PC-9 (cell line): ENCODE measurements at regions not wholly inside any gene's neighbourhood (a gene's known extent, or its start where the extent isn't known, plus 50 kb on each side); places are given as distances from the start of the nearest gene placed in this dataset.

Experiments used
- EZH2 ChIP-seq: fragments of 200-600 bp; sonication (generic); IDR thresholded peaks from 2 replicates; pipeline ENCODE4 v1.8.0; 2017; ENCODE audit warnings: antibody characterized with exemption, low read depth
- TF ChIP-seq, protein P1 (sequence below): fragments of 200-600 bp; sonication (generic); conservative IDR thresholded peaks from 2 replicates; pipeline ENCODE4 v1.6.1; 2017; ENCODE audit warnings: mixed run types, antibody characterized with exemption, mild to moderate bottlenecking, moderate library complexity

DNA sequence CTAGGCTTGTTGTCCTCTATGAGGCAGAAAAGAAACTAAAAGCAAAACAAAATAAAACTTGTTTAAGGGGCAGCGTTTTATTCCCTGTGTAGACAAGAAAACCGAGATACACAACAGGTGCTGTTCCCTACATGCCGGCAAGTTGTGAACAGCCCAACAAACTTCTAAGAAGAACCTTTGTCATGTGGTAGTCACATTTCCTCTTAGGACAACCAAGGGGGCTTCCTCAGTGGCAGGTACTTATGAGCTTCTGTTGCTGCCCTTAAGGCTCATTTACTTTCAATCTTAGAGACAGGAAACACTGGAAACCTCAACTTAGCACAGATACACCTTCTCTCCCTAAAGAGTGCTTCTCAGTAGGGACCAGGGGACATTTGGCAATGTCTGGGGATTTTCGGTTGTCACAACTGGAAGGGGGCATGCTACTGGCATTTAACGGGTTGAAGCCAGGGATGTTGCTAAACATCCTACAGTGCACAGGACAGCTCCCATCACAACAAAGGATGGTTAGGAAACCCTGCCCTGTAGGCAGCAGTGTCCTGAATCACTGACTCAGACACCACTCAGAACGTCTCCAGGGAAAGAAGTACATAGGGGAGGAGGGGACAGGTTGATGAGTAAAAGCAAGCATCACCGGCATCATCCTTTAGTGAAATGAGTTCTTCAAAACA is 111.0 kb downstream of the ASB9 start:
- no peak for TF ChIP-seq EZH2
- TF ChIP-seq, protein P1, sequence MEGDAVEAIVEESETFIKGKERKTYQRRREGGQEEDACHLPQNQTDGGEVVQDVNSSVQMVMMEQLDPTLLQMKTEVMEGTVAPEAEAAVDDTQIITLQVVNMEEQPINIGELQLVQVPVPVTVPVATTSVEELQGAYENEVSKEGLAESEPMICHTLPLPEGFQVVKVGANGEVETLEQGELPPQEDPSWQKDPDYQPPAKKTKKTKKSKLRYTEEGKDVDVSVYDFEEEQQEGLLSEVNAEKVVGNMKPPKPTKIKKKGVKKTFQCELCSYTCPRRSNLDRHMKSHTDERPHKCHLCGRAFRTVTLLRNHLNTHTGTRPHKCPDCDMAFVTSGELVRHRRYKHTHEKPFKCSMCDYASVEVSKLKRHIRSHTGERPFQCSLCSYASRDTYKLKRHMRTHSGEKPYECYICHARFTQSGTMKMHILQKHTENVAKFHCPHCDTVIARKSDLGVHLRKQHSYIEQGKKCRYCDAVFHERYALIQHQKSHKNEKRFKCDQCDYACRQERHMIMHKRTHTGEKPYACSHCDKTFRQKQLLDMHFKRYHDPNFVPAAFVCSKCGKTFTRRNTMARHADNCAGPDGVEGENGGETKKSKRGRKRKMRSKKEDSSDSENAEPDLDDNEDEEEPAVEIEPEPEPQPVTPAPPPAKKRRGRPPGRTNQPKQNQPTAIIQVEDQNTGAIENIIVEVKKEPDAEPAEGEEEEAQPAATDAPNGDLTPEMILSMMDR: no peak
